ENCODE measurements at regions not wholly inside any gene's neighbourhood (a gene's known extent, or its start where the extent isn't known, plus 50 kb on each side); places are given as distances from the start of the nearest gene placed in this dataset.

DNA sequence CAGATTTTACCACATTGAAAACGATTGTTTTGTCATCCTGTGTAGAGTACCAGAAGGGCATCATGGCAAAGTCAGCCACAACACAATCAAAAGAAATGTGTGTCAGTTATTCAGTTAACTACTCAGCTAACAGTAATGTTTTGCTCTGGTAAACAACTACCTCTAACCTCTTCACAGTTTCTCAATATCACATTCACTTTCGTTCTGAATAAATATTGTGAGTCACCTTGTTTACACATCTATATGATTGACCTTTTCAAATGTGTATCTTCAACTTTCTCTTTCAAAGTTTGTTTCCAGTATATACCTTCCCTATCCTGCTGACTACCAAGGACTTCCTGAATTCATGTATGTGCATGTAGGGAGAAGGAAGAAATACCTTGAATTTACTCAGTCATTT lies 216.6 kb upstream of the UFL1 start:
- H3K9ac ChIP-seq (ENCODE audit: low read length), result no peak overlapping the region
- Mint-ChIP-seq H3K27ac (no peak overlapping the region), H3K4me3 (no peak overlapping the region), H3K4me1 (no peaks in the 10 kb centered on the region), H3K27me3 (no peaks in the 10 kb centered on the region), H3K9me3 (ENCODE audit: insufficient read depth) (peaks cover 3% of the 10 kb centered on the region)
- TF ChIP-seq EZH2 (IDR thresholded peaks at IDR 0.05; ENCODE audit: borderline replicate concordance, insufficient read depth, low read depth, low read length, poor library complexity, severe bottlenecking), result no peak
- TF ChIP-seq, protein P1, sequence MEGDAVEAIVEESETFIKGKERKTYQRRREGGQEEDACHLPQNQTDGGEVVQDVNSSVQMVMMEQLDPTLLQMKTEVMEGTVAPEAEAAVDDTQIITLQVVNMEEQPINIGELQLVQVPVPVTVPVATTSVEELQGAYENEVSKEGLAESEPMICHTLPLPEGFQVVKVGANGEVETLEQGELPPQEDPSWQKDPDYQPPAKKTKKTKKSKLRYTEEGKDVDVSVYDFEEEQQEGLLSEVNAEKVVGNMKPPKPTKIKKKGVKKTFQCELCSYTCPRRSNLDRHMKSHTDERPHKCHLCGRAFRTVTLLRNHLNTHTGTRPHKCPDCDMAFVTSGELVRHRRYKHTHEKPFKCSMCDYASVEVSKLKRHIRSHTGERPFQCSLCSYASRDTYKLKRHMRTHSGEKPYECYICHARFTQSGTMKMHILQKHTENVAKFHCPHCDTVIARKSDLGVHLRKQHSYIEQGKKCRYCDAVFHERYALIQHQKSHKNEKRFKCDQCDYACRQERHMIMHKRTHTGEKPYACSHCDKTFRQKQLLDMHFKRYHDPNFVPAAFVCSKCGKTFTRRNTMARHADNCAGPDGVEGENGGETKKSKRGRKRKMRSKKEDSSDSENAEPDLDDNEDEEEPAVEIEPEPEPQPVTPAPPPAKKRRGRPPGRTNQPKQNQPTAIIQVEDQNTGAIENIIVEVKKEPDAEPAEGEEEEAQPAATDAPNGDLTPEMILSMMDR (IDR thresholded peaks at IDR 0.05), result no peak
- POLR2A ChIA-PET, result no interaction called here
- CTCF ChIA-PET, result no interaction called here
- ATAC-seq (ENCODE audit: low read depth) (no peak), DNase-seq (no peak)
- H3K9me3 ChIP-seq (ENCODE audit: control extremely low read depth in 1 of 3, control insufficient read depth in 2 of 3, insufficient read depth in 1 of 3, low read length in 2 of 3), result no peaks in the 10 kb centered on the region
- intact Hi-C loops (cut with micrococcal nuclease), result no loop called here
- H3K27me3 ChIP-seq (replicated peaks in 1 of 4; ENCODE audit: control extremely low read depth in 1 of 4, control insufficient read depth in 3 of 4, insufficient read depth in 4 of 4, low read length in 3 of 4), result no peaks in the 10 kb centered on the region
- H3K4me3 ChIP-seq (ENCODE audit: control extremely low read depth in 1 of 5, extremely low read depth in 1 of 5, insufficient read depth in 1 of 5, low read depth in 2 of 5, low read length in 4 of 5), result no peak overlapping the region
- no peaks in the 10 kb centered on the region for H3K79me2 ChIP-seq (ENCODE audit: control insufficient read depth, insufficient read depth, low read length)
- H3K27ac ChIP-seq (ENCODE audit: low read length in 2 of 2), result no peak overlapping the region
- WGBS (ENCODE audit: insufficient coverage), result no CpG with 5 or more reads among the region's 2 CpGs
- H3K4me2 ChIP-seq (replicated peaks; ENCODE audit: low read depth, low read length, poor library complexity, severe bottlenecking), result no peak overlapping the region
- no peaks in the 10 kb centered on the region for H4K20me1 ChIP-seq (ENCODE audit: control insufficient read depth, insufficient read depth, low read length, poor library complexity, severe bottlenecking)
- no peak overlapping the region for H2AFZ ChIP-seq (ENCODE audit: insufficient read depth, low read depth, low read length, poor library complexity, severe bottlenecking)
- no peaks in the 10 kb centered on the region for H3K4me1 ChIP-seq (ENCODE audit: control insufficient read depth in 2 of 2, insufficient read depth in 2 of 2, low read length in 2 of 2)
- H3K36me3 ChIP-seq (replicated peaks in 1 of 2; ENCODE audit: control extremely low read depth in 1 of 2, control insufficient read depth in 1 of 2, extremely low read depth in 1 of 2, insufficient read depth in 2 of 2, low read length in 1 of 2), result no peaks in the 10 kb centered on the region

DNA sequence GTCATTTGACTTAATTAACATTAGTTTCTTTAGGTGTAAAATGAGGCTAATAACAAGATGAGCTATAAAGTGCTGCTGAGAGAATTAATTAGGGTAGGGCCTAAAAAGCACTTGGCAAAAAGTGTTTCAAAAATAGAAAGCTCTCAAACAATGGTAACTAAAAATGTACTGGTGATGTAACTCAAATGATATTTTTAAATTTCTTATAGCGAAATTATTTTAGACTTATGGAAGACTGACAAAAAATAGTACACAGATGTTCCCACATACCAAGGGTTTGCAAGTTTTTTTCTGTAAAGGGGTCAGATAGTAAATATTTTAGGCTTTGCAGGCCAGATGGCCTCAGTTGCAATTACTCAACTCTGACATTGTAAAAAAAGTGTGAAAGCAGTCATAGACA lies 190.7 kb upstream of the UFL1 start:
- intact Hi-C loops (cut with micrococcal nuclease), result no loop called here
- TF ChIP-seq EZH2 (IDR thresholded peaks at IDR 0.05; ENCODE audit: borderline replicate concordance, insufficient read depth, low read depth, low read length, poor library complexity, severe bottlenecking), result no peak
- TF ChIP-seq, protein P1 (IDR thresholded peaks at IDR 0.05), result no peak
- H3K4me3 Mint-ChIP-seq, result no peak overlapping the region
- Histone ChIP-seq H3K9me3 (ENCODE audit: control extremely low read depth in 1 of 3, control insufficient read depth in 2 of 3, insufficient read depth in 1 of 3, low read length in 2 of 3) (peaks cover 0 to 6% (median 0%) of the 10 kb centered on the region in 3 donors), H3K27ac (ENCODE audit: low read length in 2 of 2) (no peak overlapping the region), H2AFZ (ENCODE audit: insufficient read depth, low read depth, low read length, poor library complexity, severe bottlenecking) (no peak overlapping the region), H3K4me2 (replicated peaks; ENCODE audit: low read depth, low read length, poor library complexity, severe bottlenecking) (no peak overlapping the region), H3K79me2 (ENCODE audit: control insufficient read depth, insufficient read depth, low read length) (no peaks in the 10 kb centered on the region), H3K4me3 (ENCODE audit: control extremely low read depth in 1 of 5, extremely low read depth in 1 of 5, insufficient read depth in 1 of 5, low read depth in 2 of 5, low read length in 4 of 5) (no peak overlapping the region), H3K4me1 (ENCODE audit: control insufficient read depth in 2 of 2, insufficient read depth in 2 of 2, low read length in 2 of 2) (no peaks in the 10 kb centered on the region), H4K20me1 (ENCODE audit: control insufficient read depth, insufficient read depth, low read length, poor library complexity, severe bottlenecking) (no peaks in the 10 kb centered on the region), H3K9ac (ENCODE audit: low read length) (no peak overlapping the region), H3K36me3 (replicated peaks in 1 of 2; ENCODE audit: control extremely low read depth in 1 of 2, control insufficient read depth in 1 of 2, extremely low read depth in 1 of 2, insufficient read depth in 2 of 2, low read length in 1 of 2) (no peaks in the 10 kb centered on the region), H3K27me3 (replicated peaks in 1 of 4; ENCODE audit: control extremely low read depth in 1 of 4, control insufficient read depth in 3 of 4, insufficient read depth in 4 of 4, low read length in 3 of 4) (no peaks in the 10 kb centered on the region)
- H3K27ac Mint-ChIP-seq, result no peak overlapping the region
- ATAC-seq (ENCODE audit: low read depth) (no peak), DNase-seq (no peak)
- ChIA-PET CTCF (no interaction called here), POLR2A (no interaction called here)
- no peaks in the 10 kb centered on the region for H3K27me3 Mint-ChIP-seq
- H3K9me3 Mint-ChIP-seq (ENCODE audit: insufficient read depth), result no peaks in the 10 kb centered on the region
- no CpG with 5 or more reads among the region's 1 CpG for WGBS (ENCODE audit: insufficient coverage)
- no peaks in the 10 kb centered on the region for H3K4me1 Mint-ChIP-seq
